Gastrocnemius medialis (tissue), 4 donors: ENCODE measurements at regions not wholly inside any gene's neighbourhood (a gene's known extent, or its start where the extent isn't known, plus 50 kb on each side); places are given as distances from the start of the nearest gene placed in this dataset.

Source experiments
- ATAC-seq, 2 donors: fragments of 150-250 bp; one replicate each; pipeline ENCODE4 v1.9.1; 2016
- DNase-seq, 2 donors: peaks; one replicate each; pipeline ENCODE4 v3.0.0-alpha.2; 2019
- H3K27ac ChIP-seq, 4 donors: fragments of 200-600 bp; sonication (generic); 1 replicate in 1 of 4; 2 replicates in 3 of 4; pipeline ENCODE4 v1.5.1; 2016 to 2018; ENCODE audit warnings: mild to moderate bottlenecking in 2 of 4, moderate library complexity in 1 of 4
- H3K27me3 ChIP-seq, 3 donors: fragments of 200-600 bp; sonication (generic) in 2 of 3; 1 replicate in 1 of 3; 2 replicates in 2 of 3; pipeline versions ENCODE4 v1.5.1 to v1.6.0; 2016 to 2019; ENCODE audit warnings: mild to moderate bottlenecking in 1 of 3, moderate library complexity in 1 of 3
- H3K36me3 ChIP-seq, 2 donors: fragments of 200-600 bp; sonication (generic) in 1 of 2; one replicate each; pipeline ENCODE4 v1.5.1; 2017 to 2018
- H3K4me1 ChIP-seq, 2 donors: fragments of 200-600 bp; sonication (generic) in 1 of 2; one replicate each; pipeline ENCODE4 v1.5.1; 2016 to 2017; ENCODE audit warnings: mild to moderate bottlenecking in 2 of 2
- H3K4me3 ChIP-seq, 4 donors: fragments of 200-600 bp; sonication (generic) in 3 of 4; 1 replicate in 1 of 4; 2 replicates in 3 of 4; pipeline ENCODE4 v1.5.1; 2016 to 2019; ENCODE audit warnings: mild to moderate bottlenecking in 2 of 4
- H3K9me3 ChIP-seq, 3 donors: fragments of 200-600 bp; sonication (generic) in 2 of 3; 1 replicate in 1 of 3; 2 replicates in 2 of 3; pipeline ENCODE4 v1.5.1; 2016 to 2019
- POLR2A ChIP-seq, 2 donors: fragments of 450-650 bp; IDR thresholded peaks; one replicate each; pipeline ENCODE4 v1.6.1; 2017; ENCODE audit warnings: antibody characterized with exemption in 2 of 2, mild to moderate bottlenecking in 2 of 2, moderate library complexity in 2 of 2
- in situ Hi-C, 4 donors: fragments of 200-750 bp; cut with MboI; loops; one replicate each; pipeline versions ENCODE4 v1.15.0 to v1.8.0; 2017; ENCODE audit warnings: low sequenced_read_pairs in 4 of 4
- intact Hi-C: fragments of 100-400 bp; cut with DNase I; formaldehyde crosslinking; loops from one replicate; pipeline ENCODE4 v1.15.1; 2023; ENCODE audit warnings: low total_unique reads
- TF ChIP-seq, protein P1 (sequence below), 5 experiments: fragments of 450-650 bp in 3 of 5; fragments of 200-600 bp in 2 of 5; sonication (generic) in 2 of 5; IDR thresholded peaks in 4 of 5; conservative IDR thresholded peaks in 1 of 5; 1 replicate in 4 of 5; 2 replicates in 1 of 5; pipeline ENCODE4 v1.5.1; 2016 to 2019; ENCODE audit warnings: antibody characterized with exemption in 5 of 5, mild to moderate bottlenecking in 3 of 5, moderate library complexity in 3 of 5

DNA sequence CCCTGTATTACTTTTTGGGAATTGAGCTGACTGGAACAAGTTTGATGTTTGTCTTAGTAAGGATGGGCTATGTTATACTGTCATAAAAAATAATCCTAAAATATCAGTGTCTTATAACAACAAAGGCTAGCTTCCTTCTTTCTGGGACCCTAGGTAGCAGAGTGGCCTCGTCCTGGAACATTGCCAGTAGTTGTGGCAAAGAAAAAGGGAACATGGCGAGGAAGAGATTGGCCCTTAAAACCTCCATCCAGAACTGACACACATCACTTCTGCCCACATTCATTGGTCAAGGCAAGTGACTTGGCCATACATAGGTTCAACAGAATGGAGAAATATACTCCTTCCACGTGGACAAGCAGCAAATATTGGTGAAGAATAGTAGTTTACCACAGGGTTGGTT is 287.9 kb downstream of the PPP1R2C start:
- Histone ChIP-seq H3K4me1 (no peaks in the 10 kb centered on the region), H3K36me3 (no peaks in the 10 kb centered on the region), H3K27me3 (no peaks in the 10 kb centered on the region), H3K27ac (no peak overlapping the region), H3K9me3 (no peaks in the 10 kb centered on the region), H3K4me3 (no peak overlapping the region)
- no peak for DNase-seq
- in situ Hi-C loops (no loop called here), intact Hi-C loops (no loop called here)
- TF ChIP-seq POLR2A (IDR thresholded peaks at IDR 0.05): no peak
- TF ChIP-seq, protein P1, sequence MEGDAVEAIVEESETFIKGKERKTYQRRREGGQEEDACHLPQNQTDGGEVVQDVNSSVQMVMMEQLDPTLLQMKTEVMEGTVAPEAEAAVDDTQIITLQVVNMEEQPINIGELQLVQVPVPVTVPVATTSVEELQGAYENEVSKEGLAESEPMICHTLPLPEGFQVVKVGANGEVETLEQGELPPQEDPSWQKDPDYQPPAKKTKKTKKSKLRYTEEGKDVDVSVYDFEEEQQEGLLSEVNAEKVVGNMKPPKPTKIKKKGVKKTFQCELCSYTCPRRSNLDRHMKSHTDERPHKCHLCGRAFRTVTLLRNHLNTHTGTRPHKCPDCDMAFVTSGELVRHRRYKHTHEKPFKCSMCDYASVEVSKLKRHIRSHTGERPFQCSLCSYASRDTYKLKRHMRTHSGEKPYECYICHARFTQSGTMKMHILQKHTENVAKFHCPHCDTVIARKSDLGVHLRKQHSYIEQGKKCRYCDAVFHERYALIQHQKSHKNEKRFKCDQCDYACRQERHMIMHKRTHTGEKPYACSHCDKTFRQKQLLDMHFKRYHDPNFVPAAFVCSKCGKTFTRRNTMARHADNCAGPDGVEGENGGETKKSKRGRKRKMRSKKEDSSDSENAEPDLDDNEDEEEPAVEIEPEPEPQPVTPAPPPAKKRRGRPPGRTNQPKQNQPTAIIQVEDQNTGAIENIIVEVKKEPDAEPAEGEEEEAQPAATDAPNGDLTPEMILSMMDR (IDR thresholded peaks at IDR 0.05 in 4 of 5, conservative IDR thresholded peaks at IDR 0.05 in 1 of 5): no peak
- no peak for ATAC-seq

DNA sequence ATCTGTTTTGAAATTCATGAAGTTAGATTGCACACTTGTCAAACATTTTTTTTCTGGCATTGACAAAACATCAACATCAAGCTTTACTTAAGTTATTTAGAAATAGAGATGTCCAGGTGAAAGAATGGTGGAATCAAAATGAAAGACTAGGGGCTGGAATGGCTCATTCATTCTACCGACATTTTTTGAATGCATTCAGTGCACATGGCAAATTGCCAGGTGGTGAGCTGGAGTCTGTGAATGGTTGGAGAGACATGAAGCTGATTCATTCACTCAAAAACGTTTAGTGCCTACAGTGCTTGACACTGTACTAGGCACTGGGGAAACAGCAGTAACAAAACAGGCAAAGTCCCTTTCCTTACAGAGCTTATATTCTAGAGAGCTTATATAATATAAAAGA is 292.4 kb downstream of the PPP1R2C start:
- Histone ChIP-seq H3K4me3 (no peak overlapping the region), H3K9me3 (no peaks in the 10 kb centered on the region), H3K27me3 (no peaks in the 10 kb centered on the region), H3K4me1 (no peaks in the 10 kb centered on the region), H3K27ac (no peak overlapping the region), H3K36me3 (no peaks in the 10 kb centered on the region)
- ATAC-seq (no peak), DNase-seq (no peak)
- TF ChIP-seq POLR2A (IDR thresholded peaks at IDR 0.05): no peak
- TF ChIP-seq, protein P1 (IDR thresholded peaks at IDR 0.05 in 4 of 5, conservative IDR thresholded peaks at IDR 0.05 in 1 of 5): no peak
- in situ Hi-C loops: no loop called here
- intact Hi-C loops: no loop called here

DNA sequence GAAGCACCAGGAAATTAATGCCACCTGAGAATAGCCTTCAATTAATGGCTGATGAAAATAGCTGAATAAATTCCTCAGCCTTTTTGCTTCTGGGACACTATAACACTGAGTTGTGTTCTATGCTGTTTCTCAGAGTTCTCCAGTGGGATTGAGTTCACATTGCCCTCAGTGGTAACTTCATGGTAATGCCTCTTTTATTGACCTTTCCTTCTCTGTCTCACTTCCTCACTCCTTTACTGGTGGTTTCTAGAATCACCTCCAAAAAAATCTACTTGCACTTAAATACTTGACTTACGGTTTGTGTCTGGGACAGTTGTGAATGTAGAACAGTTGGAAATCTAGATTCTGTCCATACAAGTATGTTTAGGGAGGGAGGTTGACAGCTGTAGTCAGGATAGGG is 293.7 kb downstream of the PPP1R2C start:
- Histone ChIP-seq H3K36me3 (no peaks in the 10 kb centered on the region), H3K27me3 (no peaks in the 10 kb centered on the region), H3K9me3 (no peaks in the 10 kb centered on the region), H3K4me3 (no peak overlapping the region), H3K4me1 (no peaks in the 10 kb centered on the region), H3K27ac (no peak overlapping the region)
- intact Hi-C loops: no loop called here
- ATAC-seq (no peak), DNase-seq (no peak)
- TF ChIP-seq, protein P1 (IDR thresholded peaks at IDR 0.05 in 4 of 5, conservative IDR thresholded peaks at IDR 0.05 in 1 of 5): no peak
- no peak for TF ChIP-seq POLR2A (IDR thresholded peaks at IDR 0.05)
- in situ Hi-C loops: no loop called here

DNA sequence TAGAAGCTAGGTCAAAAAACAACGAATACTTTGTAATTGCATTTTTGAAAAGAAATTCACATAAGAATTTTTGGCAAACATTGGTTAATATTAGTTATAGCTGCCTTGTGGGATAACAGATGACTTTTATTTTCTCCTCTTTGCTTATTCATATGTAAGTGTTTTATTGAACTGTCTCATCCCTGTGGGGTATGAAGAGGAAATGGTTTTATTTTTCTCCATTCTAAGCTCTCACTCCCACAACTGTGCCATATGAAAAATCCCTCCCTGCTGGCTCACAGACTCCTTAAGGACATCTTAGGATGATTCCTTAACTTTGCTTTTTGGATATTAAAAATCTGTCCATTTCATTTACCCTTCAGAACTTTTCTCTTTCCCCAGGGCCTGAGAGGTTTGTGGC is 300.6 kb downstream of the PPP1R2C start:
- H3K27me3 ChIP-seq: peaks cover 0 to 5% (median 0%) of the 10 kb centered on the region in 3 donors
- intact Hi-C loops: no loop called here
- no peak overlapping the region for H3K27ac ChIP-seq
- no peaks in the 10 kb centered on the region for H3K36me3 ChIP-seq
- DNase-seq: no peak
- no peak for TF ChIP-seq POLR2A (IDR thresholded peaks at IDR 0.05)
- TF ChIP-seq, protein P1 (IDR thresholded peaks at IDR 0.05 in 4 of 5, conservative IDR thresholded peaks at IDR 0.05 in 1 of 5): no peak
- H3K4me3 ChIP-seq: no peak overlapping the region
- no peaks in the 10 kb centered on the region for H3K9me3 ChIP-seq
- ATAC-seq: no peak
- H3K4me1 ChIP-seq: no peaks in the 10 kb centered on the region
- in situ Hi-C loops: no loop called here

DNA sequence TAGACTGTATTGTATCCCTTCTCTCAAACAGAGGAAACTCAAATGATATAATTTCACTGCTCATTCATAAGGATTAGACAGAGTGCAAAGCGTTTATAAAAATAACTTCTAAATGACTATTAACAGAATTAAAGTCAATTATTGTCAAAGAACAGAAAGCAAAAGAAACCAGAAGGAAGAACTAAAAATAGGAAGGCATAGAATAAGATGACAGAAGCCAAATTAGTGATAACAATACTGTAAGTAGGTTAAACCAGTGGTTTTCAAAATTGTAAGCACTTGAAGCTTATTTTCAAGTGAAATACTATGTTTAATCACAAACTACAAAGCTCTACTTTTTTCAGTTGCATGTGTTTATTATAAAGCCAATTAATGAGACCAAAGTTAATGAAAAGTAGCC is 305.2 kb downstream of the PPP1R2C start:
- DNase-seq (no peak), ATAC-seq (no peak)
- Histone ChIP-seq H3K4me3 (no peak overlapping the region), H3K27ac (no peak overlapping the region), H3K27me3 (peaks cover 0 to 5% (median 0%) of the 10 kb centered on the region in 3 donors), H3K36me3 (no peaks in the 10 kb centered on the region), H3K4me1 (no peaks in the 10 kb centered on the region), H3K9me3 (no peaks in the 10 kb centered on the region)
- intact Hi-C loops (no loop called here), in situ Hi-C loops (no loop called here)
- TF ChIP-seq, protein P1 (IDR thresholded peaks at IDR 0.05 in 4 of 5, conservative IDR thresholded peaks at IDR 0.05 in 1 of 5): no peak
